GM12878 (cell line): ENCODE measurements at regions not wholly inside any gene's neighbourhood (a gene's known extent, or its start where the extent isn't known, plus 50 kb on each side); places are given as distances from the start of the nearest gene placed in this dataset.

Source experiments
- BCL11A ChIP-seq: IDR thresholded peaks from 2 replicates; pipeline ENCODE4 v1.6.1; 2011; ENCODE audit warnings: low read depth, low read length
- CREB1 ChIP-seq: IDR thresholded peaks from 2 replicates; pipeline ENCODE4 v1.6.1; 2012; ENCODE audit warnings: low read depth, mild to moderate bottlenecking, inconsistent platforms
- EGR1 ChIP-seq, 2 experiments: IDR thresholded peaks; 1 replicate in 1 of 2; 2 replicates in 1 of 2; pipeline ENCODE4 v1.6.1; 2011 to 2012; ENCODE audit warnings: low read depth in 2 of 2, low read length in 2 of 2, borderline replicate concordance in 1 of 2, mild to moderate bottlenecking in 1 of 2, moderate library complexity in 1 of 2
- NFYB ChIP-seq: IDR thresholded peaks from 2 replicates; pipeline ENCODE4 v1.6.1; 2011; ENCODE audit warnings: low read depth, mild to moderate bottlenecking, low read length, improper control_type of control experiment, moderate library complexity; ENCODE audit not compliant: insufficient read depth
- NRF1 ChIP-seq: conservative IDR thresholded peaks from 2 replicates; pipeline ENCODE4 v1.6.1; 2011; ENCODE audit warnings: mild to moderate bottlenecking, low read depth, low read length, improper control_type of control experiment
- POLR2A ChIP-seq: IDR thresholded peaks from 2 replicates; pipeline ENCODE4 v1.6.1; 2011; ENCODE audit warnings: low read depth, mild to moderate bottlenecking, low read length
- POLR2AphosphoS5 ChIP-seq: IDR thresholded peaks from 2 replicates; pipeline ENCODE4 v1.6.1; 2011; ENCODE audit warnings: mild to moderate bottlenecking, low read length, inconsistent platforms
- RCOR1 ChIP-seq: conservative IDR thresholded peaks from 2 replicates; pipeline ENCODE4 v1.6.1; 2012; ENCODE audit warnings: low read depth, low read length, improper control_type of control experiment
- SREBF2 ChIP-seq: IDR thresholded peaks from 2 replicates; pipeline ENCODE4 v1.6.1; 2012; ENCODE audit warnings: mild to moderate bottlenecking, low read length
- TCF7 ChIP-seq: IDR thresholded peaks from 2 replicates; pipeline ENCODE4 v1.6.1; 2014; ENCODE audit warnings: antibody characterized with exemption, borderline replicate concordance
- ZBTB11 ChIP-seq: fragments of 450-650 bp; formaldehyde crosslinking; IDR thresholded peaks from 2 replicates; pipeline ENCODE4 v1.5.0; 2022; ENCODE audit warnings: mild to moderate bottlenecking, missing genetic modification characterization
- ZBTB33 ChIP-seq: fragments of 450-650 bp; IDR thresholded peaks from 2 replicates; pipeline ENCODE4 v1.6.1; 2017; ENCODE audit warnings: mild to moderate bottlenecking
- TF ChIP-seq, protein P1 (sequence below), 3 experiments: IDR thresholded peaks in 2 of 3; conservative IDR thresholded peaks in 1 of 3; 2 replicates each; pipeline ENCODE4 v1.5.1; 2011; ENCODE audit warnings: low read depth in 3 of 3, low read length in 3 of 3, mild to moderate bottlenecking in 3 of 3, control low read depth in 2 of 3, moderate library complexity in 2 of 3, inconsistent platforms in 1 of 3, mixed read lengths in 1 of 3; ENCODE audit not compliant: control insufficient read depth in 2 of 3, insufficient read depth in 1 of 3; ENCODE audit errors: extremely low read depth in 1 of 3
- TF ChIP-seq, protein P2 (sequence below): IDR thresholded peaks from 2 replicates; pipeline ENCODE4 v1.6.1; 2012; ENCODE audit warnings: low read depth, low read length, improper control_type of control experiment

GRCh38 chr2:122741403-122741802 is 986.0 kb downstream of the TSN start:
- TF ChIP-seq, protein P1, sequence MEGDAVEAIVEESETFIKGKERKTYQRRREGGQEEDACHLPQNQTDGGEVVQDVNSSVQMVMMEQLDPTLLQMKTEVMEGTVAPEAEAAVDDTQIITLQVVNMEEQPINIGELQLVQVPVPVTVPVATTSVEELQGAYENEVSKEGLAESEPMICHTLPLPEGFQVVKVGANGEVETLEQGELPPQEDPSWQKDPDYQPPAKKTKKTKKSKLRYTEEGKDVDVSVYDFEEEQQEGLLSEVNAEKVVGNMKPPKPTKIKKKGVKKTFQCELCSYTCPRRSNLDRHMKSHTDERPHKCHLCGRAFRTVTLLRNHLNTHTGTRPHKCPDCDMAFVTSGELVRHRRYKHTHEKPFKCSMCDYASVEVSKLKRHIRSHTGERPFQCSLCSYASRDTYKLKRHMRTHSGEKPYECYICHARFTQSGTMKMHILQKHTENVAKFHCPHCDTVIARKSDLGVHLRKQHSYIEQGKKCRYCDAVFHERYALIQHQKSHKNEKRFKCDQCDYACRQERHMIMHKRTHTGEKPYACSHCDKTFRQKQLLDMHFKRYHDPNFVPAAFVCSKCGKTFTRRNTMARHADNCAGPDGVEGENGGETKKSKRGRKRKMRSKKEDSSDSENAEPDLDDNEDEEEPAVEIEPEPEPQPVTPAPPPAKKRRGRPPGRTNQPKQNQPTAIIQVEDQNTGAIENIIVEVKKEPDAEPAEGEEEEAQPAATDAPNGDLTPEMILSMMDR (IDR thresholded peaks at IDR 0.05 in 2 of 3, conservative IDR thresholded peaks at IDR 0.05 in 1 of 3; ENCODE audit: control insufficient read depth in 2 of 3, extremely low read depth in 1 of 3, insufficient read depth in 1 of 3, low read depth in 3 of 3, low read length in 3 of 3), result peak in 1 of 3 experiments; percentile 38; a peak in 1 of 6 replicates
- no peak for TF ChIP-seq ZBTB33
- no peak for TF ChIP-seq POLR2AphosphoS5
- no peak for TF ChIP-seq BCL11A
- TF ChIP-seq POLR2A, result no peak
- TF ChIP-seq ZBTB11 (CRISPR knock-in tag), result no peak
- TF ChIP-seq CREB1, result no peak
- no peak for TF ChIP-seq EGR1 (IDR thresholded peaks at IDR 0.05; ENCODE audit: borderline replicate concordance in 1 of 2, low read depth in 2 of 2, low read length in 2 of 2)
- TF ChIP-seq NRF1, result no peak
- no peak for TF ChIP-seq RCOR1
- no peak for TF ChIP-seq NFYB
- TF ChIP-seq SREBF2, result no peak
- TF ChIP-seq, protein P2, sequence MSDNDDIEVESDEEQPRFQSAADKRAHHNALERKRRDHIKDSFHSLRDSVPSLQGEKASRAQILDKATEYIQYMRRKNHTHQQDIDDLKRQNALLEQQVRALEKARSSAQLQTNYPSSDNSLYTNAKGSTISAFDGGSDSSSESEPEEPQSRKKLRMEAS, result no peak
- no peak for TF ChIP-seq TCF7
